PC-3 (cell line): ENCODE measurements at regions not wholly inside any gene's neighbourhood (a gene's known extent, or its start where the extent isn't known, plus 50 kb on each side); places are given as distances from the start of the nearest gene placed in this dataset.

ENCODE experiments used
- ATAC-seq: fragments of 200-7000 bp; cut with Tn5 transposase; 2 replicates; pipeline ENCODE4 v1.9.1; 2020; ENCODE audit warnings: mild to moderate bottlenecking, moderate library complexity
- BruUV-seq: library from RNA; stranded (reverse); fragments of 400-500 nt; replicated peaks from 2 replicates; lab custom pipeline; 2021; lab: Mats Ljungman, UMichigan
- CTCF ChIA-PET: fragments of 300-600 bp; sonication (Branson Sonifier 250); formaldehyde crosslinking; loops from one replicate; lab custom pipeline; 2022; ENCODE audit warnings: antibody characterized with exemption; lab: Charles Lee
- POLR2A ChIA-PET: fragments of 300-600 bp; sonication (Branson Sonifier 250); formaldehyde crosslinking; loops from one replicate; lab custom pipeline; 2022; ENCODE audit warnings: antibody characterized with exemption; ENCODE audit not compliant: unreplicated experiment; lab: Charles Lee
- DNase-seq: peaks from one replicate; pipeline ENCODE4 v3.0.0-alpha.2; 2015
- H2AFZ ChIP-seq: fragments of 300-600 bp; sonication (generic); 2 replicates; pipeline ENCODE4 v1.6.0; 2016; ENCODE audit warnings: antibody characterized with exemption, low read length
- H3F3A ChIP-seq: fragments of 300-600 bp; sonication (generic); one replicate; pipeline ENCODE4 v1.6.0; 2017; ENCODE audit warnings: antibody characterized with exemption, low read length, control low read depth, mild to moderate bottlenecking; ENCODE audit not compliant: unreplicated experiment
- H3K27ac ChIP-seq: fragments of 300-600 bp; sonication (generic); 2 replicates; pipeline ENCODE4 v1.5.1; 2016; ENCODE audit warnings: mild to moderate bottlenecking, low read length
- H3K27me3 ChIP-seq: fragments of 300-600 bp; sonication (generic); 2 replicates; pipeline ENCODE4 v1.6.1; 2016; ENCODE audit warnings: low read length, mixed read lengths
- H3K36me3 ChIP-seq: fragments of 300-600 bp; sonication (generic); 2 replicates; pipeline ENCODE4 v1.6.1; 2016; ENCODE audit warnings: low read depth, mixed run types, low read length, mixed read lengths
- H3K4me1 ChIP-seq: fragments of 300-600 bp; sonication (generic); 2 replicates; pipeline ENCODE4 v1.5.1; 2016; ENCODE audit warnings: low read length; ENCODE audit not compliant: insufficient read depth
- H3K4me2 ChIP-seq: fragments of 300-600 bp; sonication (generic); 2 replicates; pipeline ENCODE4 v1.6.0; 2016; ENCODE audit warnings: low read length
- H3K4me3 ChIP-seq: fragments of 300-600 bp; sonication (generic); 2 replicates; pipeline ENCODE4 v1.5.1; 2016; ENCODE audit warnings: mild to moderate bottlenecking, low read length, mixed read lengths
- H3K79me2 ChIP-seq: fragments of 300-600 bp; sonication (generic); 2 replicates; pipeline ENCODE4 v1.6.1; 2017; ENCODE audit warnings: low read length, mixed read lengths
- H3K9ac ChIP-seq: fragments of 300-600 bp; sonication (generic); 2 replicates; pipeline ENCODE4 v1.6.0; 2016; ENCODE audit warnings: mild to moderate bottlenecking, low read length
- H3K9me2 ChIP-seq: fragments of 300-600 bp; sonication (generic); replicated peaks from 2 replicates; pipeline ENCODE4 v1.6.1; 2016; ENCODE audit warnings: mixed run types, low read length, mixed read lengths
- H3K9me3 ChIP-seq: fragments of 300-600 bp; sonication (generic); 2 replicates; pipeline ENCODE4 v1.6.1; 2016; ENCODE audit warnings: low read length, mixed read lengths
- H4K20me1 ChIP-seq: fragments of 300-600 bp; sonication (generic); 2 replicates; pipeline ENCODE4 v1.6.1; 2016; ENCODE audit warnings: low read length, mixed read lengths
- EZH2 ChIP-seq: fragments of 300-600 bp; sonication (generic); IDR thresholded peaks from one replicate; pipeline ENCODE4 v1.6.1; 2017; ENCODE audit warnings: antibody characterized with exemption, mild to moderate bottlenecking, low read length; ENCODE audit not compliant: unreplicated experiment
- EZH2phosphoT487 ChIP-seq: fragments of 300-600 bp; sonication (generic); IDR thresholded peaks from 2 replicates; pipeline ENCODE4 v1.6.1; 2018; ENCODE audit warnings: mild to moderate bottlenecking, antibody characterized with exemption, low read length, borderline replicate concordance
- intact Hi-C: fragments of 100-400 bp; cut with micrococcal nuclease; formaldehyde crosslinking; loops from 2 replicates; pipeline ENCODE4 v1.9.0; 2023
- TF ChIP-seq, protein P1 (sequence below): fragments of 300-600 bp; sonication (generic); conservative IDR thresholded peaks from 2 replicates; pipeline ENCODE4 v1.5.1; 2017; ENCODE audit warnings: antibody characterized with exemption, low read depth, mild to moderate bottlenecking, low read length

GRCh38 chr13:76803831-76804230 is 82.4 kb downstream of the KCTD12 start:
- CTCF ChIA-PET: no interaction called here
- Histone ChIP-seq H3K9ac (no peak overlapping the region), H3K79me2 (no peaks in the 10 kb centered on the region), H3K9me3 (no peaks in the 10 kb centered on the region), H3K4me2 (no peak overlapping the region), H3K27ac (no peak overlapping the region), H3K36me3 (no peaks in the 10 kb centered on the region), H3K4me3 (no peak overlapping the region), H4K20me1 (no peaks in the 10 kb centered on the region), H3K4me1 (peaks cover 4% of the 10 kb centered on the region), H3K9me2 (no peaks in the 10 kb centered on the region), H3F3A (no peaks in the 10 kb centered on the region), H2AFZ (no peak overlapping the region), H3K27me3 (no peaks in the 10 kb centered on the region)
- POLR2A ChIA-PET: no interaction called here
- DNase-seq (no peak), ATAC-seq (no peak)
- TF ChIP-seq, protein P1, sequence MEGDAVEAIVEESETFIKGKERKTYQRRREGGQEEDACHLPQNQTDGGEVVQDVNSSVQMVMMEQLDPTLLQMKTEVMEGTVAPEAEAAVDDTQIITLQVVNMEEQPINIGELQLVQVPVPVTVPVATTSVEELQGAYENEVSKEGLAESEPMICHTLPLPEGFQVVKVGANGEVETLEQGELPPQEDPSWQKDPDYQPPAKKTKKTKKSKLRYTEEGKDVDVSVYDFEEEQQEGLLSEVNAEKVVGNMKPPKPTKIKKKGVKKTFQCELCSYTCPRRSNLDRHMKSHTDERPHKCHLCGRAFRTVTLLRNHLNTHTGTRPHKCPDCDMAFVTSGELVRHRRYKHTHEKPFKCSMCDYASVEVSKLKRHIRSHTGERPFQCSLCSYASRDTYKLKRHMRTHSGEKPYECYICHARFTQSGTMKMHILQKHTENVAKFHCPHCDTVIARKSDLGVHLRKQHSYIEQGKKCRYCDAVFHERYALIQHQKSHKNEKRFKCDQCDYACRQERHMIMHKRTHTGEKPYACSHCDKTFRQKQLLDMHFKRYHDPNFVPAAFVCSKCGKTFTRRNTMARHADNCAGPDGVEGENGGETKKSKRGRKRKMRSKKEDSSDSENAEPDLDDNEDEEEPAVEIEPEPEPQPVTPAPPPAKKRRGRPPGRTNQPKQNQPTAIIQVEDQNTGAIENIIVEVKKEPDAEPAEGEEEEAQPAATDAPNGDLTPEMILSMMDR: no peak
- no peak for TF ChIP-seq EZH2phosphoT487
- no peak for TF ChIP-seq EZH2
- intact Hi-C loops: no loop called here
- BruUV-seq: no TSS peak

- POLR2A ChIA-PET: no interaction called here
Measured at GRCh38 chr13:76800943-76801342, 85.3 kb downstream of the KCTD12 start.

DNA sequence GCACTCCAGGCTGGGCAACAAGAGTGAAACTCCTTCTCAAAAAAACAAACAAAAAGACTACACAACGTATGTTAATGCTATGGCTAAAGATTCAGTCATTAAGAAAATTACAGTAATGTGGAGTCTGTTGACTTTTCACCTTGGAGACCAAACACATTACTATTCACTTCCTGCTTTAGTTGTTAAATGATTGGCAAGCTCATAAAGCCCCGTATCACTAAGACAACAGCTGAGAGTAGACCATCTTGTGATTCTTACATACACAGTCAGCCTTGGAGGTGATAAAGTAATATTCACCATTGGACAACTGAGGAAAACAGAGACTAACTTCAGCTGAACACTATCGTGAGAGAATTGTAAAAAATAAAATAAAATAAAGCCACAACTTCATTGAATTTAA is 86.5 kb downstream of the KCTD12 start:
- ChIA-PET CTCF (no interaction called here), POLR2A (interaction anchor here (0.6 kb wide), 1 partner anchor 17 kb away, joined by 5 read pairs; no protein-coding TSS in a partner anchor)
- no TSS peak for BruUV-seq
- H2AFZ ChIP-seq: no peak overlapping the region
- no peaks in the 10 kb centered on the region for H3K36me3 ChIP-seq
- H3K9ac ChIP-seq: no peak overlapping the region
- H4K20me1 ChIP-seq: no peaks in the 10 kb centered on the region
- no peaks in the 10 kb centered on the region for H3K27me3 ChIP-seq
- no peaks in the 10 kb centered on the region for H3K79me2 ChIP-seq
- intact Hi-C loops: loop anchor here (5.0 kb wide), 1 partner anchor 127 kb away; no protein-coding TSS in a partner anchor
- H3K9me3 ChIP-seq: no peaks in the 10 kb centered on the region
- DNase-seq (peak; percentile 32), ATAC-seq (peak; percentile 45; the same call in 1 of the 2 replicates)
- no peak overlapping the region for H3K4me2 ChIP-seq
- no peak overlapping the region for H3K27ac ChIP-seq
- no peak for TF ChIP-seq EZH2phosphoT487
- TF ChIP-seq EZH2: no peak
- TF ChIP-seq, protein P1: no peak
- H3K4me3 ChIP-seq: no peak overlapping the region
- peaks cover 14% of the 10 kb centered on the region; the same call in 1 of the 2 replicates for H3K4me1 ChIP-seq
- H3K9me2 ChIP-seq: no peaks in the 10 kb centered on the region
- no peaks in the 10 kb centered on the region for H3F3A ChIP-seq

More at GRCh38 chr13:76800943-76801342, 85.3 kb downstream of the KCTD12 start:
- ATAC-seq (no peak), DNase-seq (no peak)
- TF ChIP-seq EZH2: no peak
- TF ChIP-seq, protein P1: no peak
- no peak for TF ChIP-seq EZH2phosphoT487
- H3K27me3 ChIP-seq: no peaks in the 10 kb centered on the region
- H3K9me2 ChIP-seq: no peaks in the 10 kb centered on the region
- no peak overlapping the region for H3K27ac ChIP-seq
- H3K9ac ChIP-seq: no peak overlapping the region
- H3F3A ChIP-seq: no peaks in the 10 kb centered on the region
- no peak overlapping the region for H2AFZ ChIP-seq
- no peaks in the 10 kb centered on the region for H4K20me1 ChIP-seq
- no peaks in the 10 kb centered on the region for H3K36me3 ChIP-seq
- CTCF ChIA-PET: no interaction called here
- no peak overlapping the region for H3K4me3 ChIP-seq
- H3K4me2 ChIP-seq: no peak overlapping the region
- H3K79me2 ChIP-seq: no peaks in the 10 kb centered on the region
- no TSS peak for BruUV-seq
- intact Hi-C loops: no loop called here
- peaks cover 7% of the 10 kb centered on the region; the same call in 1 of the 2 replicates for H3K4me1 ChIP-seq
- no peaks in the 10 kb centered on the region for H3K9me3 ChIP-seq
